HCT116 (cell line): ENCODE measurements at regions not wholly inside any gene's neighbourhood (a gene's known extent, or its start where the extent isn't known, plus 50 kb on each side); places are given as distances from the start of the nearest gene placed in this dataset.

Source experiments
- ATAC-seq: fragments of 200-7000 bp; cut with Tn5 transposase; 2 replicates; pipeline ENCODE4 v1.9.1; 2020; ENCODE audit warnings: mild to moderate bottlenecking, moderate library complexity
- BruUV-seq: library from RNA; stranded (reverse); fragments of 400-500 nt; replicated peaks from 2 replicates; lab custom pipeline; 2021; lab: Mats Ljungman, UMichigan
- CTCF ChIA-PET: fragments of 300-600 bp; sonication (Branson Sonifier 250); formaldehyde crosslinking; loops from one replicate; lab custom pipeline; 2021; ENCODE audit warnings: antibody characterized with exemption; lab: Charles Lee
- POLR2A ChIA-PET: fragments of 300-600, 350-600 bp; sonication (Branson Sonifier 250); formaldehyde crosslinking; loops from one replicate; lab custom pipeline; 2021; ENCODE audit warnings: antibody characterized with exemption; lab: Charles Lee
- RAD21 ChIA-PET, 2 experiments: fragments of 300-600 bp; sonication (Branson Sonifier 250); formaldehyde crosslinking; loops; one replicate each; lab custom pipeline; 2023; ENCODE audit warnings: low total read pairs in 2 of 2; ENCODE audit not compliant: uncharacterized antibody in 2 of 2, unreplicated experiment in 2 of 2, low non-redundant PET in 1 of 2; lab: Charles Lee
- DNase-seq: peaks from one replicate; pipeline ENCODE4 v3.0.0-alpha.2; 2010; ENCODE audit warnings: low read depth, low spot score
- H2AFZ ChIP-seq: fragments of 200-600 bp; shearing (Covaris generic), sonication (generic); 2 replicates; pipeline ENCODE4 v1.6.1; 2017; ENCODE audit warnings: low read depth, mixed run types, mixed read lengths, antibody characterized with exemption, low read length; ENCODE audit not compliant: poor library complexity, severe bottlenecking
- H3K27ac ChIP-seq: 2 replicates; pipeline ENCODE4 v1.5.1; 2012; ENCODE audit warnings: low read depth, low read length
- H3K27me3 ChIP-seq: fragments of 200-600 bp; sonication (generic); 2 replicates; pipeline ENCODE4 v1.6.1; 2016; ENCODE audit warnings: mixed run types, low read length, mixed read lengths; ENCODE audit not compliant: insufficient read depth
- H3K36me3 ChIP-seq, 2 experiments: fragments of 200-500 bp in 1 of 2; fragments of 200-600 bp in 1 of 2; sonication (Bioruptor generic) in 1 of 2; sonication (generic) in 1 of 2; 2 replicates each; pipeline versions ENCODE4 v1.5.1 to v1.6.1; 2014 to 2016; ENCODE audit warnings: low read length in 2 of 2, inconsistent platforms in 1 of 2, mixed read lengths in 1 of 2, mixed run types in 1 of 2; ENCODE audit not compliant: insufficient read depth in 2 of 2, control insufficient read depth in 1 of 2
- H3K4me1 ChIP-seq, 2 experiments: fragments of 200-600 bp in 1 of 2; sonication (generic) in 1 of 2; 2 replicates each; pipeline versions ENCODE4 v1.5.1 to v1.6.1; 2012 to 2017; ENCODE audit warnings: low read length in 2 of 2, inconsistent platforms in 1 of 2, mild to moderate bottlenecking in 1 of 2, mixed read lengths in 1 of 2, mixed run types in 1 of 2, moderate library complexity in 1 of 2; ENCODE audit not compliant: insufficient read depth in 2 of 2, control insufficient read depth in 1 of 2
- H3K4me2 ChIP-seq: fragments of 200-600 bp; sonication (generic); 2 replicates; pipeline ENCODE4 v1.6.1; 2017; ENCODE audit warnings: mixed run types, low read length, mixed read lengths
- H3K4me3 ChIP-seq, 2 experiments: fragments of 200-600 bp in 1 of 2; sonication (generic) in 1 of 2; replicated peaks in 1 of 2; 2 replicates each; pipeline ENCODE4 v1.5.1; 2011 to 2016; ENCODE audit warnings: low read length in 2 of 2, control low read depth in 1 of 2, low read depth in 1 of 2, mild to moderate bottlenecking in 1 of 2, mixed read lengths in 1 of 2, mixed run types in 1 of 2
- H3K79me2 ChIP-seq: fragments of 200-600 bp; sonication (generic); 2 replicates; pipeline ENCODE4 v1.6.1; 2017; ENCODE audit warnings: mild to moderate bottlenecking, mixed run types, low read length, moderate library complexity, mixed read lengths; ENCODE audit not compliant: insufficient read depth
- H3K9ac ChIP-seq: fragments of 200-600 bp; sonication (generic); 2 replicates; pipeline ENCODE4 v1.6.1; 2016; ENCODE audit warnings: low read length, mixed read lengths
- H3K9me2 ChIP-seq: fragments of 200-600 bp; sonication (generic), shearing (Covaris generic); 2 replicates; pipeline ENCODE4 v1.6.1; 2017; ENCODE audit warnings: mixed run types, mild to moderate bottlenecking, moderate library complexity; ENCODE audit not compliant: insufficient read depth
- H3K9me3 ChIP-seq, 2 experiments: fragments of 200-500 bp in 1 of 2; fragments of 200-600 bp in 1 of 2; sonication (Bioruptor generic) in 1 of 2; sonication (generic) in 1 of 2; 2 replicates each; pipeline ENCODE4 v1.6.1; 2014 to 2017; ENCODE audit warnings: low read length in 2 of 2, mixed read lengths in 2 of 2, inconsistent platforms in 1 of 2, low read depth in 1 of 2, mild to moderate bottlenecking in 1 of 2, mixed run types in 1 of 2, moderate library complexity in 1 of 2; ENCODE audit not compliant: control insufficient read depth in 1 of 2, insufficient read depth in 1 of 2
- H4K20me1 ChIP-seq: fragments of 200-600 bp; sonication (generic), shearing (Covaris generic); 2 replicates; pipeline ENCODE4 v1.6.1; 2017; ENCODE audit warnings: mixed run types, mild to moderate bottlenecking, moderate library complexity; ENCODE audit not compliant: insufficient read depth
- EGR1 ChIP-seq: IDR thresholded peaks from 2 replicates; pipeline ENCODE4 v1.6.1; 2012; ENCODE audit warnings: low read depth
- ELF1 ChIP-seq: IDR thresholded peaks from 2 replicates; pipeline ENCODE4 v1.6.1; 2012; ENCODE audit warnings: low read depth, borderline replicate concordance
- EZH2phosphoT487 ChIP-seq: fragments of 200-600 bp; IDR thresholded peaks from 2 replicates; pipeline ENCODE4 v1.6.1; 2018; ENCODE audit warnings: antibody characterized with exemption, borderline replicate concordance
- FOSL1 ChIP-seq: IDR thresholded peaks from 2 replicates; pipeline ENCODE4 v1.6.1; 2012; ENCODE audit warnings: low read depth
- JUND ChIP-seq: IDR thresholded peaks from 2 replicates; pipeline ENCODE4 v1.6.1; 2012
- POLR2A ChIP-seq: IDR thresholded peaks from 2 replicates; pipeline ENCODE4 v1.7.0; 2011; ENCODE audit warnings: borderline replicate concordance; ENCODE audit not compliant: insufficient read depth, insufficient read length; ENCODE audit errors: extremely low read depth
- TCF7L2 ChIP-seq: IDR thresholded peaks from 2 replicates; pipeline ENCODE4 v1.7.0; 2011; ENCODE audit warnings: borderline replicate concordance, inconsistent platforms; ENCODE audit not compliant: insufficient read depth, insufficient read length; ENCODE audit errors: extremely low read depth
- intact Hi-C: fragments of 100-400 bp; cut with micrococcal nuclease; formaldehyde crosslinking; loops from 2 replicates; pipeline ENCODE4 v1.10.0; 2022
- TF ChIP-seq, protein P1 (sequence below): IDR thresholded peaks from 2 replicates; pipeline ENCODE4 v1.6.1; 2012; ENCODE audit warnings: low read depth

DNA sequence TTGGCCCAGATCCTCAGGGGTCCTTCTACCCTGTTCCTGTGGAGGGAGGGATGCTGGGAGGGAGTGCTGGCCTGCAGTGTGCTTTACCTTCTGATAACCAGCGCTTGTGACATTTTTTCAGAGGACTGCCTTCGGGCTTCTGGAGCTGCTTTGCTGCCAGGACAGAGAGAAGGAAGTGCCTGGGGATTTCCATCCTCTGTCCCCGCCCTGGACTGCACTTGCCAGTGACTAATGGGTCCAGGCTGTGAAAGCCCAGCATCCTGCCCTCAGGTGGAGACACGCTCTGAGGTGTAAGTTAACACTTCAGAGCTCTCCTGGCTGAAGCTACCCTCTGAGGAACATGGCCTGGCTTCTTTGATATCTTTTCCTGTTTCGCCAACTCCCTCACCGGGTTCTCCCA, 158.7 kb upstream of the SYT13 start:
- no peaks in the 10 kb centered on the region for H3K79me2 ChIP-seq
- no peak for TF ChIP-seq POLR2A
- no peak for TF ChIP-seq EZH2phosphoT487
- TF ChIP-seq, protein P1, sequence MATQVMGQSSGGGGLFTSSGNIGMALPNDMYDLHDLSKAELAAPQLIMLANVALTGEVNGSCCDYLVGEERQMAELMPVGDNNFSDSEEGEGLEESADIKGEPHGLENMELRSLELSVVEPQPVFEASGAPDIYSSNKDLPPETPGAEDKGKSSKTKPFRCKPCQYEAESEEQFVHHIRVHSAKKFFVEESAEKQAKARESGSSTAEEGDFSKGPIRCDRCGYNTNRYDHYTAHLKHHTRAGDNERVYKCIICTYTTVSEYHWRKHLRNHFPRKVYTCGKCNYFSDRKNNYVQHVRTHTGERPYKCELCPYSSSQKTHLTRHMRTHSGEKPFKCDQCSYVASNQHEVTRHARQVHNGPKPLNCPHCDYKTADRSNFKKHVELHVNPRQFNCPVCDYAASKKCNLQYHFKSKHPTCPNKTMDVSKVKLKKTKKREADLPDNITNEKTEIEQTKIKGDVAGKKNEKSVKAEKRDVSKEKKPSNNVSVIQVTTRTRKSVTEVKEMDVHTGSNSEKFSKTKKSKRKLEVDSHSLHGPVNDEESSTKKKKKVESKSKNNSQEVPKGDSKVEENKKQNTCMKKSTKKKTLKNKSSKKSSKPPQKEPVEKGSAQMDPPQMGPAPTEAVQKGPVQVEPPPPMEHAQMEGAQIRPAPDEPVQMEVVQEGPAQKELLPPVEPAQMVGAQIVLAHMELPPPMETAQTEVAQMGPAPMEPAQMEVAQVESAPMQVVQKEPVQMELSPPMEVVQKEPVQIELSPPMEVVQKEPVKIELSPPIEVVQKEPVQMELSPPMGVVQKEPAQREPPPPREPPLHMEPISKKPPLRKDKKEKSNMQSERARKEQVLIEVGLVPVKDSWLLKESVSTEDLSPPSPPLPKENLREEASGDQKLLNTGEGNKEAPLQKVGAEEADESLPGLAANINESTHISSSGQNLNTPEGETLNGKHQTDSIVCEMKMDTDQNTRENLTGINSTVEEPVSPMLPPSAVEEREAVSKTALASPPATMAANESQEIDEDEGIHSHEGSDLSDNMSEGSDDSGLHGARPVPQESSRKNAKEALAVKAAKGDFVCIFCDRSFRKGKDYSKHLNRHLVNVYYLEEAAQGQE = no peak
- no peak for TF ChIP-seq JUND
- no peak for TF ChIP-seq EGR1
- no peak for TF ChIP-seq FOSL1
- TF ChIP-seq TCF7L2 = no peak
- TF ChIP-seq ELF1 = no peak
- ChIA-PET POLR2A (no interaction called here), RAD21 (no interaction called here), CTCF (interaction anchor here (1.8 kb wide), 1 partner anchor 327 kb away, joined by 4 read pairs; no protein-coding TSS in a partner anchor)
- H3K9me2 ChIP-seq = no peaks in the 10 kb centered on the region
- peaks cover 67% of the 10 kb centered on the region for H3K27me3 ChIP-seq
- H3K9me3 ChIP-seq = peaks cover under 1 to 4% of the 10 kb centered on the region in 2 experiments; a peak in 2 of 4 replicates
- H4K20me1 ChIP-seq = no peaks in the 10 kb centered on the region
- no peak overlapping the region for H2AFZ ChIP-seq
- H3K4me3 ChIP-seq = no peak overlapping the region
- no TSS peak for BruUV-seq
- no peaks in the 10 kb centered on the region for H3K36me3 ChIP-seq
- no peak overlapping the region for H3K9ac ChIP-seq
- ATAC-seq (no peak), DNase-seq (no peak)
- no peaks in the 10 kb centered on the region for H3K4me1 ChIP-seq
- H3K4me2 ChIP-seq = no peak overlapping the region
- intact Hi-C loops = no loop called here
- H3K27ac ChIP-seq = no peak overlapping the region
